Skeletal muscle tissue (tissue), 3 donors: ENCODE measurements at regions not wholly inside any gene's neighbourhood (a gene's known extent, or its start where the extent isn't known, plus 50 kb on each side); places are given as distances from the start of the nearest gene placed in this dataset.

Source experiments
- H3K27ac ChIP-seq: one replicate; pipeline ENCODE4 v1.7.0; 2013; ENCODE audit warnings: mild to moderate bottlenecking, low read depth, low read length, inconsistent platforms
- H3K27me3 ChIP-seq, 3 donors: one replicate each; pipeline ENCODE4 v1.7.0; 2013; ENCODE audit warnings: low read length in 3 of 3; ENCODE audit not compliant: control insufficient read depth in 3 of 3, insufficient read depth in 3 of 3
- H3K36me3 ChIP-seq, 3 donors: one replicate each; pipeline ENCODE4 v1.7.0; 2013; ENCODE audit warnings: low read length in 3 of 3; ENCODE audit not compliant: control insufficient read depth in 3 of 3, insufficient read depth in 3 of 3
- H3K4me1 ChIP-seq, 3 donors: one replicate each; pipeline ENCODE4 v1.7.0; 2013; ENCODE audit warnings: low read length in 3 of 3, mild to moderate bottlenecking in 3 of 3; ENCODE audit not compliant: control insufficient read depth in 3 of 3, insufficient read depth in 3 of 3
- H3K4me3 ChIP-seq, 3 donors: one replicate each; pipeline ENCODE4 v1.7.0; 2013; ENCODE audit warnings: low read length in 3 of 3
- H3K9ac ChIP-seq, 3 donors: one replicate each; pipeline ENCODE4 v1.7.0; 2013; ENCODE audit warnings: low read length in 3 of 3, mild to moderate bottlenecking in 3 of 3, moderate library complexity in 2 of 3, low read depth in 1 of 3
- H3K9me3 ChIP-seq, 3 donors: one replicate each; pipeline ENCODE4 v1.7.0; 2013; ENCODE audit warnings: low read length in 3 of 3; ENCODE audit not compliant: control insufficient read depth in 3 of 3
- donor health status: Osteomylitis.

- no peak overlapping the region for H3K27ac ChIP-seq
- H3K4me1 ChIP-seq = no peaks in the 10 kb centered on the region
- no peaks in the 10 kb centered on the region for H3K27me3 ChIP-seq
- peaks cover 0 to 3% (median 0%) of the 10 kb centered on the region in 3 donors for H3K9me3 ChIP-seq
- no peak overlapping the region for H3K9ac ChIP-seq
- H3K36me3 ChIP-seq = no peaks in the 10 kb centered on the region
- no peak overlapping the region for H3K4me3 ChIP-seq
Observed at GRCh38 chr13:40141859-40142555, 486.5 kb downstream of the COG6 start.

DNA sequence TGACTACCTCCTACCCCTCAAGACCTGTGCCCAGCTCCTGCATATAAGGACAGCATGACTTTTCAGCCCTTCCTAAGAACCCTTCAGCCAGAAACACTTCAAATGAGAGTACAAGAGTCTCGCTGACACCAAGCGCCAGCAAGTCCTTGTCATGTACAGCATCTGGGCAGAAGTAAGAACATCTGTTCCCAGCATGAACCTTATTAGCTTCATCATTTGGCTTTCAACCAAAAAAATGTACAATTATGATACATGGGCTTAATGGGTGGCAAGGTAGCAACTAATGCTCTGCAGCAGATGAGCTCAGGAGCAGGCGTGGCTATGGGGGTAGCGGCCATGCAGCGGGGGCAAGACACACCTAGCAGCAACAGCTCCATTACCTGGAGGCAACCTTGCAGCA is 487.6 kb downstream of the COG6 start:
- peaks cover 0 to 3% (median 0%) of the 10 kb centered on the region in 3 donors for H3K9me3 ChIP-seq
- no peaks in the 10 kb centered on the region for H3K4me1 ChIP-seq
- H3K27me3 ChIP-seq = no peaks in the 10 kb centered on the region
- no peak overlapping the region for H3K27ac ChIP-seq
- H3K9ac ChIP-seq = no peak overlapping the region
- no peak overlapping the region for H3K4me3 ChIP-seq
- no peaks in the 10 kb centered on the region for H3K36me3 ChIP-seq

DNA sequence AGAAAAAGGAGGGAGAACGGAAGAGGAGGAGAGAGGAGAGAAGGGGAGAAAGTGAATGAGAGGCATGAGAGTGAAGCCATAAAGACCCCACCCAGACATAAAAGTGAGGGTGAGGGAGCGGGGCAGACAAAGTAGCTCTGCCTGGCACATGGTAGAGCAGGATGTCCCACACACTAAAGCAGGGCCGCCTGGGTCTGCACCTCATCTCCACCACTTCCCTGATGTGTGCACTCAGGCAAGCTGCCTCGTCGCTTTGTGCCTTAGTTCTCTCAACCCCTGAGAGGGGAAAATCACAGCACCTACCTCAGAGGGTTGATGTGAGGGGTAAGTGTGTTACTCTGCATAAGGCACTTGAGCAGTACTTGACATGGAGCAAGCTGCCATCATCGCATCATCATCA is 488.1 kb downstream of the COG6 start:
- Histone ChIP-seq H3K4me1 (no peaks in the 10 kb centered on the region), H3K27ac (no peak overlapping the region), H3K27me3 (no peaks in the 10 kb centered on the region), H3K4me3 (no peak overlapping the region), H3K36me3 (no peaks in the 10 kb centered on the region), H3K9me3 (peaks cover 0 to 3% (median 0%) of the 10 kb centered on the region in 3 donors), H3K9ac (no peak overlapping the region)

GRCh38 chr13:40145139-40145538 is 489.7 kb downstream of the COG6 start:
- Histone ChIP-seq H3K4me1 (peaks cover 0 to 9% (median 2%) of the 10 kb centered on the region in 3 donors), H3K4me3 (no peak overlapping the region), H3K9me3 (peaks cover 0 to 3% (median 0%) of the 10 kb centered on the region in 3 donors), H3K27ac (no peak overlapping the region), H3K27me3 (no peaks in the 10 kb centered on the region), H3K36me3 (no peaks in the 10 kb centered on the region), H3K9ac (no peak overlapping the region)

GRCh38 chr13:40146063-40146462 is 490.6 kb downstream of the COG6 start:
- no peak overlapping the region for H3K4me3 ChIP-seq
- H3K27ac ChIP-seq = no peak overlapping the region
- H3K27me3 ChIP-seq = no peaks in the 10 kb centered on the region
- H3K9me3 ChIP-seq = peaks cover 0 to 3% (median 0%) of the 10 kb centered on the region in 3 donors
- H3K4me1 ChIP-seq = peaks cover 0 to 9% (median 2%) of the 10 kb centered on the region in 3 donors
- no peak overlapping the region for H3K9ac ChIP-seq
- no peaks in the 10 kb centered on the region for H3K36me3 ChIP-seq

GRCh38 chr13:40146611-40147117 is 491.2 kb downstream of the COG6 start:
- Histone ChIP-seq H3K4me3 (no peak overlapping the region), H3K27ac (no peak overlapping the region), H3K9me3 (peaks cover 0 to 3% (median 0%) of the 10 kb centered on the region in 3 donors), H3K4me1 (peaks cover 0 to 9% (median 2%) of the 10 kb centered on the region in 3 donors), H3K36me3 (no peaks in the 10 kb centered on the region), H3K27me3 (no peaks in the 10 kb centered on the region), H3K9ac (no peak overlapping the region)

DNA sequence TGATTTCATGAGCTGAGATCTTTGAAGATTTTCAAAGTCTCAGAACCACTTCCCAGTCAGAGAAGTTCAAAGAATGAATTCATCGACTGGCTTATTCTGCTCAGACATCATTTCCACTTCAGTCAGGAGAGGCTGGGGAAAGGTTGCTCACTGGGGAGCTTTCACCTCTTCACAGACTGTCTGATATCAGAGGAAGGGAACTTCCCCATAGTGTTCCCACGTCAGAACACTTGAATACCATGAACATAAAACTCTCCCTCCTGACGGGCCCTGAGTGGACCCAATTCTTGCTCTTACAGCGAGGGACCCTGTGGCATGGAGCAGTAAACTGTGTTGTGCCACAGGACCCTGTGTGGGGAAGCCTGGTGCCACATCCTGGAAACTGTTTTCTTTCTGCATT is 492.6 kb downstream of the COG6 start:
- H3K4me1 ChIP-seq = peaks cover 2 to 9% (median 3%) of the 10 kb centered on the region in 3 donors
- H3K27me3 ChIP-seq = no peaks in the 10 kb centered on the region
- no peaks in the 10 kb centered on the region for H3K36me3 ChIP-seq
- no peak overlapping the region for H3K4me3 ChIP-seq
- no peak overlapping the region for H3K9ac ChIP-seq
- no peak overlapping the region for H3K27ac ChIP-seq
- no peaks in the 10 kb centered on the region for H3K9me3 ChIP-seq

DNA sequence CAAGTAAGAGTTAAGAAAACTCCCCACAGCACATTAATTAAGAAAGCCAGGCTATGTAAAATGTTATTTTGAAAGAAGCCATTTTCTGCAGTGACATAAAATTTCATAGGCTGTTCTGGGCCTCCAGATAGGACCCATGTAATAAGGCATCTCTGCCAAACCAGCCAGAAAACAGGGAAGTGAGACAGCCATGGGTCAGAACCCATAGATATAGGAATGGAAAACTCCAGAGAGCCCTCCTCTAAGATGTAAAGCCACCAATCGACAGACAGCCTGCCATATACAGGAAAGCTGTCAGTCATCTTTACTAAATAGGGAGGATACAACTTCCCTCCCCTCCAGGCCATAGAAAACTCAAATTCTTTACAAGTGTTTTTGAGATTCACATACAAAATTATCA is 493.3 kb downstream of the COG6 start:
- Histone ChIP-seq H3K36me3 (no peaks in the 10 kb centered on the region), H3K4me3 (no peak overlapping the region), H3K9me3 (no peaks in the 10 kb centered on the region), H3K27me3 (no peaks in the 10 kb centered on the region), H3K9ac (no peak overlapping the region), H3K4me1 (peaks cover 2 to 9% (median 3%) of the 10 kb centered on the region in 3 donors), H3K27ac (peak overlapping the region; percentile 56)

DNA sequence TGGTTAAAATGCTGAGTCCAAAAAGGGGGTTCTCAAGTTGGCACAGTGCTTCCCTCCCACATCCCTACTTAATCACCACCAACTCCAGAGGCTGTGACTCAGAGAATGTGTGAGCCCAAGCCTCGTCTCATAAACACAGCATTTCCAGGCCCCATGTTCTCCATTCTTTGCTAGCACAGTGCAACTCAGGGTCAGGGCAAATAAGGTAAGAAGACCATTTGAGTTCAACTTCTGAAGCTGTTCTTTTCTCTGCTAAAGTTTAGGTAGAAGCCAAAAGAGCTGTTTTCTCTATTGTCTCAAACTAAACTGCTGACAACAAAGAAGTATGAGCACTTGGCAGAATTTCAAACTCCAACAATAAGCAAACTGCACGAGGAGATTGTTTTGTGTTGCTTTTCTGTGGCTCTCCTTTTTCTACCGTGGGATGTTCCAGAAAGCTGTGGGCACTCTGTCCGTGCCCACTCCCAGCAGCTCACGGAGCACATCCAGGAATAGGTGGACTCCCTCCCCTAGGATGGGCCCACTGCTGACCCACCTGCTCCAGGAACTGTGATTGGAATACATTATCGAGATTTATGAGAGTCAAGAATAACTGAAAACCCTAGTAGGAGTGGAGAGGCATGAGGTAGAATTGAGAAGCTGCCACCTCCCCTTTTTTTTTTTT is 494.3 kb downstream of the COG6 start:
- Histone ChIP-seq H3K9me3 (no peaks in the 10 kb centered on the region), H3K27me3 (no peaks in the 10 kb centered on the region), H3K4me3 (no peak overlapping the region), H3K4me1 (peaks cover 2 to 9% (median 3%) of the 10 kb centered on the region in 3 donors), H3K27ac (peak overlapping the region; percentile 56), H3K36me3 (no peaks in the 10 kb centered on the region), H3K9ac (no peak overlapping the region)

GRCh38 chr13:40151673-40152072 is 496.2 kb downstream of the COG6 start:
- Histone ChIP-seq H3K9me3 (no peaks in the 10 kb centered on the region), H3K4me1 (peaks cover 2 to 9% (median 3%) of the 10 kb centered on the region in 3 donors), H3K9ac (no peak overlapping the region), H3K4me3 (no peak overlapping the region), H3K27me3 (no peaks in the 10 kb centered on the region), H3K36me3 (no peaks in the 10 kb centered on the region), H3K27ac (no peak overlapping the region)
